Mucosa of stomach (tissue), 1 donor: ENCODE measurements at regions not wholly inside any gene's neighbourhood (a gene's known extent, or its start where the extent isn't known, plus 50 kb on each side); places are given as distances from the start of the nearest gene placed in this dataset.

Experiments used
- H3K27me3 ChIP-seq: one replicate; pipeline ENCODE4 v1.7.0; 2013; ENCODE audit warnings: mild to moderate bottlenecking, low read length; ENCODE audit not compliant: control insufficient read depth, insufficient read depth
- H3K36me3 ChIP-seq: one replicate; pipeline ENCODE4 v1.7.0; 2013; ENCODE audit warnings: low read length; ENCODE audit not compliant: control insufficient read depth, insufficient read depth
- H3K4me1 ChIP-seq: one replicate; pipeline ENCODE4 v1.7.0; 2013; ENCODE audit warnings: mild to moderate bottlenecking, low read length; ENCODE audit not compliant: control insufficient read depth, insufficient read depth
- H3K4me3 ChIP-seq: one replicate; pipeline ENCODE4 v1.7.0; 2013; ENCODE audit warnings: low read length
- H3K9ac ChIP-seq: one replicate; pipeline ENCODE4 v1.7.0; 2013; ENCODE audit warnings: mild to moderate bottlenecking, low read length, moderate library complexity
- H3K9me3 ChIP-seq: one replicate; pipeline ENCODE4 v1.7.0; 2013; ENCODE audit warnings: mild to moderate bottlenecking, low read length, moderate library complexity; ENCODE audit not compliant: control insufficient read depth
- donor health status: Pancreatic carcinoma.

GRCh38 chr12:114762490-114763110 is 78.6 kb upstream of the TBX3 start:
- H3K4me1 ChIP-seq = no peaks in the 10 kb centered on the region
- H3K4me3 ChIP-seq = no peak overlapping the region
- H3K9ac ChIP-seq = no peak overlapping the region
- no peaks in the 10 kb centered on the region for H3K27me3 ChIP-seq
- H3K36me3 ChIP-seq = no peaks in the 10 kb centered on the region
- no peaks in the 10 kb centered on the region for H3K9me3 ChIP-seq

GRCh38 chr12:114760151-114760877 is 76.3 kb upstream of the TBX3 start:
- H3K27me3 ChIP-seq = no peaks in the 10 kb centered on the region
- no peak overlapping the region for H3K4me3 ChIP-seq
- no peaks in the 10 kb centered on the region for H3K36me3 ChIP-seq

GRCh38 chr12:114759635-114760034 is 75.7 kb upstream of the TBX3 start:
- Histone ChIP-seq H3K27me3 (no peaks in the 10 kb centered on the region), H3K9me3 (no peaks in the 10 kb centered on the region), H3K9ac (no peak overlapping the region), H3K4me3 (no peak overlapping the region), H3K36me3 (no peaks in the 10 kb centered on the region), H3K4me1 (no peaks in the 10 kb centered on the region)

More at GRCh38 chr12:114760151-114760877, 76.3 kb upstream of the TBX3 start:
- Histone ChIP-seq H3K9me3 (no peaks in the 10 kb centered on the region), H3K4me1 (no peaks in the 10 kb centered on the region), H3K9ac (no peak overlapping the region)

GRCh38 chr12:114757684-114758325 is 73.8 kb upstream of the TBX3 start:
- Histone ChIP-seq H3K4me1 (no peaks in the 10 kb centered on the region), H3K27me3 (no peaks in the 10 kb centered on the region), H3K4me3 (no peak overlapping the region), H3K36me3 (no peaks in the 10 kb centered on the region), H3K9me3 (no peaks in the 10 kb centered on the region), H3K9ac (no peak overlapping the region)

GRCh38 chr12:114752217-114752616 is 68.2 kb upstream of the TBX3 start:
- Histone ChIP-seq H3K4me3 (no peak overlapping the region), H3K9ac (no peak overlapping the region), H3K36me3 (no peaks in the 10 kb centered on the region), H3K9me3 (no peaks in the 10 kb centered on the region), H3K27me3 (no peaks in the 10 kb centered on the region), H3K4me1 (no peaks in the 10 kb centered on the region)

GRCh38 chr12:114751712-114752111 is 67.7 kb upstream of the TBX3 start:
- H3K4me1 ChIP-seq = no peaks in the 10 kb centered on the region
- H3K27me3 ChIP-seq = no peaks in the 10 kb centered on the region
- no peak overlapping the region for H3K9ac ChIP-seq
- no peaks in the 10 kb centered on the region for H3K9me3 ChIP-seq
- H3K4me3 ChIP-seq = no peak overlapping the region
- no peaks in the 10 kb centered on the region for H3K36me3 ChIP-seq

GRCh38 chr12:114750917-114751316 is 66.9 kb upstream of the TBX3 start:
- Histone ChIP-seq H3K27me3 (no peaks in the 10 kb centered on the region), H3K9ac (no peak overlapping the region), H3K4me1 (no peaks in the 10 kb centered on the region), H3K36me3 (no peaks in the 10 kb centered on the region), H3K9me3 (no peaks in the 10 kb centered on the region), H3K4me3 (no peak overlapping the region)

- Histone ChIP-seq H3K4me1 (no peaks in the 10 kb centered on the region), H3K4me3 (no peak overlapping the region)
These were observed 65.1 kb upstream of the TBX3 start for GRCh38 chr12:114749065-114749464.

GRCh38 chr12:114747012-114747858 is 63.3 kb upstream of the TBX3 start:
- Histone ChIP-seq H3K9me3 (no peaks in the 10 kb centered on the region), H3K9ac (no peak overlapping the region), H3K4me1 (no peaks in the 10 kb centered on the region), H3K4me3 (no peak overlapping the region), H3K36me3 (no peaks in the 10 kb centered on the region), H3K27me3 (no peaks in the 10 kb centered on the region)

More at GRCh38 chr12:114749065-114749464, 65.1 kb upstream of the TBX3 start:
- H3K9ac ChIP-seq = no peak overlapping the region
- no peaks in the 10 kb centered on the region for H3K27me3 ChIP-seq
- H3K9me3 ChIP-seq = no peaks in the 10 kb centered on the region
- H3K36me3 ChIP-seq = no peaks in the 10 kb centered on the region

- no peaks in the 10 kb centered on the region for H3K27me3 ChIP-seq
- H3K36me3 ChIP-seq = no peaks in the 10 kb centered on the region
- no peak overlapping the region for H3K9ac ChIP-seq
- no peaks in the 10 kb centered on the region for H3K9me3 ChIP-seq
- H3K4me3 ChIP-seq = no peak overlapping the region
- no peaks in the 10 kb centered on the region for H3K4me1 ChIP-seq
These were observed 62.5 kb upstream of the TBX3 start for GRCh38 chr12:114746297-114747011.

GRCh38 chr12:114744691-114745090 is 60.7 kb upstream of the TBX3 start:
- no peaks in the 10 kb centered on the region for H3K36me3 ChIP-seq
- no peaks in the 10 kb centered on the region for H3K27me3 ChIP-seq
- no peak overlapping the region for H3K9ac ChIP-seq
- H3K9me3 ChIP-seq = no peaks in the 10 kb centered on the region
- H3K4me1 ChIP-seq = no peaks in the 10 kb centered on the region
- no peak overlapping the region for H3K4me3 ChIP-seq
